Parathyroid adenoma (tissue), 2 donors: ENCODE measurements at regions not wholly inside any gene's neighbourhood (a gene's known extent, or its start where the extent isn't known, plus 50 kb on each side); places are given as distances from the start of the nearest gene placed in this dataset.

Experiments used
- H2AFZ ChIP-seq: fragments of 300-600 bp; sonication (generic); one replicate; pipeline ENCODE4 v1.7.0; 2017; ENCODE audit warnings: antibody characterized with exemption, mild to moderate bottlenecking
- H3K27ac ChIP-seq: fragments of 300-600 bp; sonication (generic); one replicate; pipeline ENCODE4 v1.7.0; 2017
- H3K27me3 ChIP-seq: fragments of 300-600 bp; sonication (generic); one replicate; pipeline ENCODE4 v1.7.0; 2017; ENCODE audit warnings: low read length; ENCODE audit not compliant: control insufficient read depth, insufficient read depth
- H3K36me3 ChIP-seq: fragments of 300-600 bp; sonication (generic); one replicate; pipeline ENCODE4 v1.7.0; 2017; ENCODE audit warnings: low read length; ENCODE audit not compliant: control insufficient read depth, insufficient read depth
- H3K4me1 ChIP-seq: fragments of 300-600 bp; sonication (generic); one replicate; pipeline ENCODE4 v1.7.0; 2017; ENCODE audit warnings: control low read depth
- H3K4me2 ChIP-seq: fragments of 300-600 bp; sonication (generic); one replicate; pipeline ENCODE4 v1.7.0; 2017; ENCODE audit warnings: low read length
- H3K4me3 ChIP-seq: fragments of 300-600 bp; sonication (generic); one replicate; pipeline ENCODE4 v1.7.0; 2017; ENCODE audit warnings: low read depth, low read length
- H3K79me2 ChIP-seq: fragments of 300-600 bp; sonication (generic); one replicate; pipeline ENCODE4 v1.7.0; 2017; ENCODE audit warnings: control low read depth
- H3K9ac ChIP-seq: fragments of 300-600 bp; sonication (generic); one replicate; pipeline ENCODE4 v1.7.0; 2017; ENCODE audit warnings: mild to moderate bottlenecking
- H3K9me3 ChIP-seq: fragments of 300-600 bp; sonication (generic); one replicate; pipeline ENCODE4 v1.7.0; 2017; ENCODE audit warnings: low read length; ENCODE audit not compliant: control insufficient read depth
- CTCF ChIP-seq: fragments of 300-600 bp; sonication (generic); IDR thresholded peaks from one replicate; pipeline ENCODE4 v1.7.0; 2017; ENCODE audit warnings: antibody characterized with exemption, mild to moderate bottlenecking
- donor health status: primary hyperparathyroidism.

DNA sequence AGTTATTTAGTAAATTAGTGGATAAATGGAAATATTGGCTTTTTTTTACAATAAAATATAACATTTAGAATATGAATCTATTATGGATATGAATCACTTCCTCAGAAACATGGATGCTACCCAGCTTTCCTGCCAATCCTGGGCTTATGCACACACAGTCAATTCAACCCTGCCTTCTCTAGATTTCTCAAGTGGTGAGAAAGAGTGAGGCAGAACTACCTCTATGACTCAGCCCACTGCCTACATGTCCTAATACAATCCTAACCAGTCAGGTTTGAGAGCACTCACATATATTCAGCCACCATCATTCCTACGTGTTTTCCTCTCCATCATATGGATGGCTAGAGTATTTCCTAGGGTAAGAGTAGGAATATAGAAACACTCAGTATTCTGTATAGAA is 91.1 kb upstream of the ANKRD50 start:
- Histone ChIP-seq H3K9ac (no peak overlapping the region), H2AFZ (no peak overlapping the region), H3K4me1 (no peaks in the 10 kb centered on the region), H3K27me3 (no peaks in the 10 kb centered on the region), H3K9me3 (no peaks in the 10 kb centered on the region), H3K36me3 (no peaks in the 10 kb centered on the region), H3K4me2 (no peak overlapping the region), H3K79me2 (no peaks in the 10 kb centered on the region), H3K4me3 (no peak overlapping the region), H3K27ac (no peak overlapping the region)
- no peak for TF ChIP-seq CTCF

DNA sequence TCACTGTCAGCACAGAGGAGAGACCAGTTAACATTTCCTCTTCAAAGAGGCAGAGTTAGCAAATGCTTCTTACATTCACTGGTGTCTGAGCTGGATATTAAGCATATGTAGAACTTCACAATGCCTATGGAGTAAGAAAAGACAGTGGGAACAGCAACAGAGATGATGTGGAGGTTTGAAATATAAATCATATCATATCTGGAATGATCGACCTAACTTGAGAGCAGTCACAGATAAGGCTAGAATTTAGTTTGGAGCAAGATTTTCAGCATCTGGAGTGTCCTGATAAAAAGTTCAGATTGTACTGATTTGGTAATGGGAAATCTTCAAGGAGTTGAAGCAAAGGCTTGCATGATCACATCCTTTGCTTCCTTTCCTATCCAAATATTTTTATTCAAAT is 90.5 kb upstream of the ANKRD50 start:
- H3K36me3 ChIP-seq, result no peaks in the 10 kb centered on the region
- no peak overlapping the region for H3K4me2 ChIP-seq
- no peak overlapping the region for H3K9ac ChIP-seq
- no peak overlapping the region for H2AFZ ChIP-seq
- H3K79me2 ChIP-seq, result no peaks in the 10 kb centered on the region
- no peaks in the 10 kb centered on the region for H3K9me3 ChIP-seq
- no peak for TF ChIP-seq CTCF
- H3K4me3 ChIP-seq, result no peak overlapping the region
- H3K4me1 ChIP-seq, result no peaks in the 10 kb centered on the region
- H3K27ac ChIP-seq, result no peak overlapping the region
- H3K27me3 ChIP-seq, result no peaks in the 10 kb centered on the region

DNA sequence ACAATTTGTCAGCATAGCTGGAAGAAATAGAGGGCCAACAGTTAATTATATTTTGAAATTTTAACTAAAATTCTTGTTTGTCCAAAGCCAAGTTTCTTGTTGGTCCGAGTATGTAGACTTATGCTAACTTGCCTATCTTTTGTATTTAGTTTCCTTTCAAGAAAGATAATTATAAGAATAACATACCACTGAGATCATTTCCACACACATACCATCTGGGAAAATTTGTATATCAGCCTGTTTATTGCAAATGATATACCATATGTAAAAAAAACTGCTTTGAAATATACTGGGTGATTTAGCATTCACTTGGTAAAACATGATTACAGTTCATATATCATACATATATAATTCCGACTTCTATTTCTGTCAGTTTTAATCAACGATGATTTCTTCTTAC is 84.7 kb upstream of the ANKRD50 start:
- Histone ChIP-seq H3K4me3 (no peak overlapping the region), H3K9me3 (no peaks in the 10 kb centered on the region), H3K4me1 (no peaks in the 10 kb centered on the region), H3K79me2 (no peaks in the 10 kb centered on the region), H3K36me3 (no peaks in the 10 kb centered on the region), H3K4me2 (no peak overlapping the region), H2AFZ (no peak overlapping the region), H3K9ac (no peak overlapping the region), H3K27me3 (no peaks in the 10 kb centered on the region), H3K27ac (no peak overlapping the region)
- TF ChIP-seq CTCF, result no peak

GRCh38 chr4:124790471-124790870 is 77.9 kb upstream of the ANKRD50 start:
- Histone ChIP-seq H3K9me3 (no peaks in the 10 kb centered on the region), H3K9ac (no peak overlapping the region), H3K36me3 (no peaks in the 10 kb centered on the region), H3K27ac (no peak overlapping the region), H3K79me2 (no peaks in the 10 kb centered on the region), H3K4me2 (no peak overlapping the region), H3K4me1 (no peaks in the 10 kb centered on the region), H3K4me3 (no peak overlapping the region), H2AFZ (no peak overlapping the region), H3K27me3 (no peaks in the 10 kb centered on the region)
- TF ChIP-seq CTCF, result no peak

DNA sequence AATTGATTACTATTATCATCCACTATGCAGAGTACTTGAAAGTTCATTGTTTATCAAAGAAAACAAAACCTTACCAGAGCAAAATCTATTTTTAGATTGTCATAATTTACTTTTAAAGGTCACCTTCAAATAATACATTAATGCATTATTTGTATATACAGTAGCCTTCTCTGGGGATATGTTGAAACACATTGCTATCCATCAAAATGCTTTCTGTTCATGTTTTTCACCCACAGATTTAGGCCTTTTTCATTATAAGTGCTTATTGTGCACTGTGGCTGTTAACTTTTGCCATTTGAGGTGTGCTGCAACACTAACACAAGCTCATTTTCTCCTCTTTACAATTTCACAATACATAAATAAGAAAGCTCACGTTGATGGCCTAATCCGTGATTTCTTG is 74.1 kb upstream of the ANKRD50 start:
- H3K4me1 ChIP-seq, result no peaks in the 10 kb centered on the region
- TF ChIP-seq CTCF, result no peak
- no peak overlapping the region for H3K9ac ChIP-seq
- no peaks in the 10 kb centered on the region for H3K79me2 ChIP-seq
- H3K4me3 ChIP-seq, result no peak overlapping the region
- H3K27me3 ChIP-seq, result no peaks in the 10 kb centered on the region
- H2AFZ ChIP-seq, result no peak overlapping the region
- H3K36me3 ChIP-seq, result no peaks in the 10 kb centered on the region
- no peak overlapping the region for H3K27ac ChIP-seq
- no peaks in the 10 kb centered on the region for H3K9me3 ChIP-seq
- H3K4me2 ChIP-seq, result no peak overlapping the region
